ENCODE measurements at regions not wholly inside any gene's neighbourhood (a gene's known extent, or its start where the extent isn't known, plus 50 kb on each side); places are given as distances from the start of the nearest gene placed in this dataset.

DNA sequence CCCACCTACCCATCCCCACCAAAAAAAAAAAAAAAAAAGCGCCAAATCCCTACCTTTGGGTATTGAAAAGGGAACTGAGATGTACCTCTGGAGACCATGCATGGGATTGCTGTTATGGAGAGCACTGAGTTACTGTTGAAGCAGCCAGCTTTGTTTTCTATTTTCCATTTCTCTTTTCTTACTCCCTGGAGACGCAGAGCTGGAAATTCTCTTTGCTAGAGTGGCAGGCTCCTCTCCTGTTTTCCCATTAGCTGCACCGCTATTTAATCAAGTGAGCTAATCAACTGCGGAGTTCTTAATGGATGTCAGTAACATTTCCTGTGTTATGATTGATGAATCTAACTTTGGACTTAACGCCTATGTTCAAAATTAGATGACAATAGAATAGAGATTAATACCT is 136.1 kb upstream of the LMCD1 start:
- TF ChIP-seq, protein P1, sequence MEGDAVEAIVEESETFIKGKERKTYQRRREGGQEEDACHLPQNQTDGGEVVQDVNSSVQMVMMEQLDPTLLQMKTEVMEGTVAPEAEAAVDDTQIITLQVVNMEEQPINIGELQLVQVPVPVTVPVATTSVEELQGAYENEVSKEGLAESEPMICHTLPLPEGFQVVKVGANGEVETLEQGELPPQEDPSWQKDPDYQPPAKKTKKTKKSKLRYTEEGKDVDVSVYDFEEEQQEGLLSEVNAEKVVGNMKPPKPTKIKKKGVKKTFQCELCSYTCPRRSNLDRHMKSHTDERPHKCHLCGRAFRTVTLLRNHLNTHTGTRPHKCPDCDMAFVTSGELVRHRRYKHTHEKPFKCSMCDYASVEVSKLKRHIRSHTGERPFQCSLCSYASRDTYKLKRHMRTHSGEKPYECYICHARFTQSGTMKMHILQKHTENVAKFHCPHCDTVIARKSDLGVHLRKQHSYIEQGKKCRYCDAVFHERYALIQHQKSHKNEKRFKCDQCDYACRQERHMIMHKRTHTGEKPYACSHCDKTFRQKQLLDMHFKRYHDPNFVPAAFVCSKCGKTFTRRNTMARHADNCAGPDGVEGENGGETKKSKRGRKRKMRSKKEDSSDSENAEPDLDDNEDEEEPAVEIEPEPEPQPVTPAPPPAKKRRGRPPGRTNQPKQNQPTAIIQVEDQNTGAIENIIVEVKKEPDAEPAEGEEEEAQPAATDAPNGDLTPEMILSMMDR (conservative IDR thresholded peaks at IDR 0.05; ENCODE audit: low read depth, low read length): no peak
- TF ChIP-seq MXI1 (IDR thresholded peaks at IDR 0.05; ENCODE audit: borderline replicate concordance, low read depth, low read length): no peak
- TF ChIP-seq NFE2L2 (IDR thresholded peaks at IDR 0.05; ENCODE audit: low read depth, low read length): no peak
- no peak for TF ChIP-seq POLR2A (IDR thresholded peaks at IDR 0.05; ENCODE audit: low read depth, low read length)
- no peak for TF ChIP-seq FOS (IDR thresholded peaks at IDR 0.05; ENCODE audit: low read depth, low read length)
- TF ChIP-seq, protein P2, sequence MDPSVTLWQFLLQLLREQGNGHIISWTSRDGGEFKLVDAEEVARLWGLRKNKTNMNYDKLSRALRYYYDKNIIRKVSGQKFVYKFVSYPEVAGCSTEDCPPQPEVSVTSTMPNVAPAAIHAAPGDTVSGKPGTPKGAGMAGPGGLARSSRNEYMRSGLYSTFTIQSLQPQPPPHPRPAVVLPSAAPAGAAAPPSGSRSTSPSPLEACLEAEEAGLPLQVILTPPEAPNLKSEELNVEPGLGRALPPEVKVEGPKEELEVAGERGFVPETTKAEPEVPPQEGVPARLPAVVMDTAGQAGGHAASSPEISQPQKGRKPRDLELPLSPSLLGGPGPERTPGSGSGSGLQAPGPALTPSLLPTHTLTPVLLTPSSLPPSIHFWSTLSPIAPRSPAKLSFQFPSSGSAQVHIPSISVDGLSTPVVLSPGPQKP (IDR thresholded peaks at IDR 0.05; ENCODE audit: borderline replicate concordance, low read depth, low read length): no peak

All from IMR-90 (cell line).